ENCODE measurements at regions not wholly inside any gene's neighbourhood (a gene's known extent, or its start where the extent isn't known, plus 50 kb on each side); places are given as distances from the start of the nearest gene placed in this dataset.

DNA sequence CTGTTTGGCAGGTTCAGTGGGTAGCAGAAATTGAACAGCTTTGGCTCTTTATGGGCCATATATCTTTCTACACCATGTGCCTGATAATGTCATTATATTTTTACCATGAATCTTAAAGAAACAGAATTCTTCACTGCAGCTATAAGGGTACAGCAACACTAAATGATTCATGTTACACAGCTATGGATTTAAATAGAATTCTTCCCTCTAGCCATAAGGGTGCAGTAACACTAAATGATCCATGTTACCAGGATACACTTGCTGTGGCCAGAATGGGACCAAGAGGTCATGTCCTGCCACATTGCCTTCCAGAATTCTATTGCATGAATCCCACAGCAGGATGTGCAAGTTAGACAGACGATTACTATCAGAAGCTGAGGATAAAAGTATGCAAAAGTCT, 603.9 kb downstream of the FSCB start:
- TF ChIP-seq, protein P1, sequence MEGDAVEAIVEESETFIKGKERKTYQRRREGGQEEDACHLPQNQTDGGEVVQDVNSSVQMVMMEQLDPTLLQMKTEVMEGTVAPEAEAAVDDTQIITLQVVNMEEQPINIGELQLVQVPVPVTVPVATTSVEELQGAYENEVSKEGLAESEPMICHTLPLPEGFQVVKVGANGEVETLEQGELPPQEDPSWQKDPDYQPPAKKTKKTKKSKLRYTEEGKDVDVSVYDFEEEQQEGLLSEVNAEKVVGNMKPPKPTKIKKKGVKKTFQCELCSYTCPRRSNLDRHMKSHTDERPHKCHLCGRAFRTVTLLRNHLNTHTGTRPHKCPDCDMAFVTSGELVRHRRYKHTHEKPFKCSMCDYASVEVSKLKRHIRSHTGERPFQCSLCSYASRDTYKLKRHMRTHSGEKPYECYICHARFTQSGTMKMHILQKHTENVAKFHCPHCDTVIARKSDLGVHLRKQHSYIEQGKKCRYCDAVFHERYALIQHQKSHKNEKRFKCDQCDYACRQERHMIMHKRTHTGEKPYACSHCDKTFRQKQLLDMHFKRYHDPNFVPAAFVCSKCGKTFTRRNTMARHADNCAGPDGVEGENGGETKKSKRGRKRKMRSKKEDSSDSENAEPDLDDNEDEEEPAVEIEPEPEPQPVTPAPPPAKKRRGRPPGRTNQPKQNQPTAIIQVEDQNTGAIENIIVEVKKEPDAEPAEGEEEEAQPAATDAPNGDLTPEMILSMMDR (IDR thresholded peaks at IDR 0.05): no peak
- TF ChIP-seq PHF8 (IDR thresholded peaks at IDR 0.05; ENCODE audit: borderline replicate concordance, low read depth) (no peak), POLR2AphosphoS2 (conservative IDR thresholded peaks at IDR 0.05; ENCODE audit: low read length) (no peak), NFE2L2 (conservative IDR thresholded peaks at IDR 0.05; ENCODE audit: low read length) (no peak), HDAC2 (IDR thresholded peaks at IDR 0.05) (no peak)
